GM12872 (cell line): ENCODE measurements at regions not wholly inside any gene's neighbourhood (a gene's known extent, or its start where the extent isn't known, plus 50 kb on each side); places are given as distances from the start of the nearest gene placed in this dataset.

Experiments
- TF ChIP-seq, protein P1 (sequence below): IDR thresholded peaks from 3 replicates; pipeline ENCODE4 v1.5.1; 2011; ENCODE audit warnings: low read depth, mild to moderate bottlenecking, low read length, moderate library complexity; ENCODE audit not compliant: insufficient read depth

DNA sequence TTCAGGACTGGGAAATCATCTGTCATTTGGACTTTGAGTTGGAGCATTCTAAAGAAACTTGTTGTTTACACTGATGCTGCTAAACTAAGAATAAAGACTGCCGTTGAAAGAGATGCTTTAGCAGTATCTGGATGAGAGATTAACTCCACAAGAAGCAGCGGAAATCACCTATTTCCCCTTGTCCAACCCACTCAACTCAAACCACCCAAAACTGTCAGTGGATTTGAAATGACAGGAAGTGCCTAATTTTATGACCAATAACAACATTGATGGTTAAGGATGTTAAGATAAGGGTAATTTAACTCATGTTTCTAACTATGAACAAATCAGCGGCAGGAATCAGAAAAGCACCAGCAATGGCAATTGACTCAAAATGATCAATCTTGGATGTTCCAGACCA is 110.8 kb upstream of the NR2F2 start:
- TF ChIP-seq, protein P1, sequence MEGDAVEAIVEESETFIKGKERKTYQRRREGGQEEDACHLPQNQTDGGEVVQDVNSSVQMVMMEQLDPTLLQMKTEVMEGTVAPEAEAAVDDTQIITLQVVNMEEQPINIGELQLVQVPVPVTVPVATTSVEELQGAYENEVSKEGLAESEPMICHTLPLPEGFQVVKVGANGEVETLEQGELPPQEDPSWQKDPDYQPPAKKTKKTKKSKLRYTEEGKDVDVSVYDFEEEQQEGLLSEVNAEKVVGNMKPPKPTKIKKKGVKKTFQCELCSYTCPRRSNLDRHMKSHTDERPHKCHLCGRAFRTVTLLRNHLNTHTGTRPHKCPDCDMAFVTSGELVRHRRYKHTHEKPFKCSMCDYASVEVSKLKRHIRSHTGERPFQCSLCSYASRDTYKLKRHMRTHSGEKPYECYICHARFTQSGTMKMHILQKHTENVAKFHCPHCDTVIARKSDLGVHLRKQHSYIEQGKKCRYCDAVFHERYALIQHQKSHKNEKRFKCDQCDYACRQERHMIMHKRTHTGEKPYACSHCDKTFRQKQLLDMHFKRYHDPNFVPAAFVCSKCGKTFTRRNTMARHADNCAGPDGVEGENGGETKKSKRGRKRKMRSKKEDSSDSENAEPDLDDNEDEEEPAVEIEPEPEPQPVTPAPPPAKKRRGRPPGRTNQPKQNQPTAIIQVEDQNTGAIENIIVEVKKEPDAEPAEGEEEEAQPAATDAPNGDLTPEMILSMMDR, result no peak

GRCh38 chr15:96220657-96221056 is 109.8 kb upstream of the NR2F2 start:
- TF ChIP-seq, protein P1, result no peak

- TF ChIP-seq, protein P1, result no peak
Measured at GRCh38 chr15:96222981-96223380, 107.5 kb upstream of the NR2F2 start.

DNA sequence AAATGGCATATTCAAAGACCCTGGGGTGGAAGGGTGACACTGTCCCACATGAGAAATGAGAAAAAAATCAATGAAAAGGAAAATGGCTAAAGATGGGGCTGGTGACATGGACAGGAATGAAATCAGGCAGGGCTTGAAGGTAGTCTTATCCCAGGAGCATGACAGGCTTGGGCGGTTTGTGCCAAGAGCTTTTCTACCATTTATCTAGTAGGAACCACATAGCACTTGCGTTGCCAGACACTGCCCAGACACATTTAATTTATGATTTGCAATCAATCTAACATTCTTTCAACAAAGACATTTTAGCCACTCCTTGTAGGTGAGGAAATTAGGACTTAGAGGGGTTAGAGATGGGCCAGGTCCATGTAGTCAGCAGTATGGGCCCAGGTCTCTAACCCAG is 106.6 kb upstream of the NR2F2 start:
- TF ChIP-seq, protein P1, result no peak

DNA sequence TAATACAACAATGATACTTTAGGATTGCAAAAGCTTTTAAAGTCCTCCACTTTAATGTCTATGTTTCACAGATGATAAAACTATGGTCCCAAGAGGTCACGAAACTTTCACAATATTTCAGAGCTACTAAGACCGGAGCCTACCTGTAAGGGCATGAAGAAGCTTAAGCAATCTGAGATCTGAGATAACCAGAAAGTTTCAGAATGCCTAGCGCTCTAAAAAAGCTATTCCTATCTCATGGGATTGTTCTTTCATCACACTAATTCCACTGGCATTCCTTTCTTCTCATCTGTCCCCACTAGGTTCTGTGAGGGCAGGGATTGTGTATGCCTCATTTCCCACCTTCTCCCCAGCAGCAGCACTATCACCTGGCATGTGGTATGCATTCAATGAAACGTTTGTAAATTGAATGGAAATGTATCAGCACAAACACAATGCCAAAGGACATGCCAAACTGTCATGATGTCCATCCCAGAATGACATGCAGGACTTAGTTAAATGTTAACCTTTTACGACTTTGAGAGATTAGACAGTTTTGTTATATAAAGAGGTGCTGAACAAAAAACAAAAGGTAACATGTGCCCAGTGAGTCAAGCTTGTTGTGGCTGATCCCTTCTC is 104.7 kb upstream of the NR2F2 start:
- TF ChIP-seq, protein P1, result no peak

GRCh38 chr15:96230526-96231181 is 99.8 kb upstream of the NR2F2 start:
- TF ChIP-seq, protein P1, result no peak

GRCh38 chr15:96232335-96232734 is 98.2 kb upstream of the NR2F2 start:
- TF ChIP-seq, protein P1, result no peak
